ENCODE measurements at regions not wholly inside any gene's neighbourhood (a gene's known extent, or its start where the extent isn't known, plus 50 kb on each side); places are given as distances from the start of the nearest gene placed in this dataset.

DNA sequence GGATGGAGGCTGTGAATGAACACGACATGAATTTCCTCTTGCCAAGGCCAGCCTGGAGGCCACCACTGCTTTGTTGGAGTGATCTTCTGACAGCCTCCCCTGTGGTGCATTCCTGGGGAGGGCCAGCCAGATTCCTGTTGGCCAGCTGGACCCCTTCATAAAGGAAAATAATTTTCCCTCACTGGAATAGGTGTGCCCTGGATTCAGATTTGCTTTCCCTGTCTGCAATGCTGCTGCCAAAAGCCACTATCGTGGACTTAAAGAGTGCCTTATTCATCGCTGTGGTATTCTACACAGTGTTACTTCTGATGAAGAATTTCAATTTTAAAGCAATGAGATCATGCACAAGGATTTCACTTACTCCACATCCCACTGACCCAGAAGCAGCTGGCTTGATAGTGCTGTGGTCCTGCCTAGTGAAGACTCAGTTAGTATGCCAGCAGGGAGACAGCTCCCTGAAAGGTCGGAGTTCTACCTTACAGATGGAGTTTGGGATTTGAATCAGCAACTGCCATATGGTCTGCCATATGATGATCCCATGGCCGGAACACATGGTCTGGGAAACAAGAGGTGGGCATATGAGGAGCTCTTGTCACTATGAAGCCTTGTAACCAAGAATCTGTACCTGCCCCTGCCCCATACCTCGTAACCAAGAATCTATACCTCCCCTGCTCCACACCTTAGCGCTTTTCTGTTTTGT lies 145.2 kb downstream of the KLF13 start:
- H3K9me3 ChIP-seq (replicated peaks in 1 of 2; ENCODE audit: control insufficient read depth in 2 of 2, insufficient read depth in 1 of 2, low read depth in 1 of 2, low read length in 2 of 2) = no peaks in the 10 kb centered on the region
- no peak overlapping the region for H3K18ac ChIP-seq (ENCODE audit: low read length)
- no peak overlapping the region for H3K23ac ChIP-seq (ENCODE audit: low read depth, low read length, poor library complexity)
- no peak overlapping the region for H3K14ac ChIP-seq (ENCODE audit: low read length)
- H3K79me1 ChIP-seq (ENCODE audit: low read depth, low read length) = no peaks in the 10 kb centered on the region
- H3K27me3 ChIP-seq (ENCODE audit: control insufficient read depth in 3 of 3, insufficient read depth in 3 of 3, low read depth in 1 of 3, low read length in 3 of 3) = peaks cover 0 to under 1% (median 0%) of the 10 kb centered on the region in 3 experiments
- no peak overlapping the region for H3K27ac ChIP-seq (replicated peaks; ENCODE audit: low read length)
- H2AFZ ChIP-seq (ENCODE audit: low read length) = no peak overlapping the region
- peak overlapping the region; percentile 50 for H3K9ac ChIP-seq (ENCODE audit: low read depth, low read length, poor library complexity)
- H3K4me1 ChIP-seq (ENCODE audit: control insufficient read depth in 2 of 2, insufficient read depth in 1 of 2, low read depth in 1 of 2, low read length in 2 of 2) = peaks cover 2% of the 10 kb centered on the region in 2 donors
- no peak overlapping the region for H2BK120ac ChIP-seq (ENCODE audit: low read depth, low read length)
- no CpG with 5 or more reads among the region's 7 CpGs for WGBS, 2 donors (ENCODE audit: extremely low coverage in 2 of 2, insufficient read length in 2 of 2, insufficient replicate concordance in 1 of 2)
- H4K8ac ChIP-seq (ENCODE audit: low read depth, low read length) = no peak overlapping the region
- no peaks in the 10 kb centered on the region for H3K36me3 ChIP-seq (replicated peaks in 1 of 2; ENCODE audit: control insufficient read depth in 2 of 2, insufficient read depth in 2 of 2, low read length in 2 of 2)
- H3K4me2 ChIP-seq (ENCODE audit: insufficient read depth, low read length, poor library complexity, severe bottlenecking) = no peak overlapping the region
- no peak overlapping the region for H3K4ac ChIP-seq (ENCODE audit: low read length)
- H4K91ac ChIP-seq (ENCODE audit: low read depth, low read length, poor library complexity) = no peak overlapping the region
- H2AK5ac ChIP-seq (ENCODE audit: low read depth, low read length) = no peak overlapping the region
- no peak for DNase-seq (ENCODE audit: low spot score)
- no peak overlapping the region for H2BK12ac ChIP-seq (ENCODE audit: low read length)
- H2BK15ac ChIP-seq (ENCODE audit: low read length) = no peak overlapping the region
- H2BK5ac ChIP-seq (ENCODE audit: low read length) = no peak overlapping the region
- H3K4me3 ChIP-seq (ENCODE audit: low read length in 2 of 2) = no peak overlapping the region

DNA sequence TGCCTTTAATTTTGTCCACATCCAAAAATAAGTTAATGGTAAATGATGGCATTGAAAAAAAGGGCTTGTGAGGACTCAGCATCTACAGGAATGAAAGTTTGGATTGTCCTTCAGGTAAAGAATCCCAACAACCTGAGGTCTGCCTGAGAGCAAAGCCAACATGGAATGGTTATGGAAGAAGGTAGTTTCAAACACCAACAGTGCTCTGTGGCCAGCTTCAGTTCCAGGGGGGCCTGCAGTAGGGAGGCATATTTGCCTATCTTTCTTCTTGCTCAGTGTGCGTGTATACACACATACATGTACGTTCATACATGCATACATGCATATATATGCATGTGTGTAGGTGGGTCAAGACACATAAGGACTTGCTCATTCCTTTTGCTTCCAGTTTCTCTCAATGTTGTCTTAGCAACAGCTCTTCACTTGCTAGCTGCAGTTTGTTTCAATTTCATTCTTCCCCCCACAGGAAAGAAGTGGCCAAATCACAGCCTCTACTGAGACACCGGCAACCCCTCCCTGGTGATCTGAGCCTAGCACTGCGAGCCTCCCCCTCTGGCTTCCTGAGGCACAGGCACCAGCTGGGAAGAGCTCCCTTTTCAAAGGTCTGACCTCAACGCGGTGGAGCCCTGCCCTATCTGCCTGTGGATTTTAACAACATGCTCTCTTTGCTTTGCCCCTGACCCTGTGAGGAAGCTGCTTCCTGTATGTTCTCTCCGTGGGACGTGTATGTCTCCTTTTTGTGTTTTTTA lies 146.2 kb downstream of the KLF13 start:
- no peak overlapping the region for H3K27ac ChIP-seq (replicated peaks; ENCODE audit: low read length)
- no peak overlapping the region for H3K4me3 ChIP-seq (ENCODE audit: low read length in 2 of 2)
- no peak overlapping the region for H2BK12ac ChIP-seq (ENCODE audit: low read length)
- H3K9me3 ChIP-seq (replicated peaks in 1 of 2; ENCODE audit: control insufficient read depth in 2 of 2, insufficient read depth in 1 of 2, low read depth in 1 of 2, low read length in 2 of 2) = no peaks in the 10 kb centered on the region
- H3K18ac ChIP-seq (ENCODE audit: low read length) = no peak overlapping the region
- no peak overlapping the region for H3K9ac ChIP-seq (ENCODE audit: low read depth, low read length, poor library complexity)
- H2BK120ac ChIP-seq (ENCODE audit: low read depth, low read length) = no peak overlapping the region
- H2BK15ac ChIP-seq (ENCODE audit: low read length) = no peak overlapping the region
- no peaks in the 10 kb centered on the region for H3K27me3 ChIP-seq (ENCODE audit: control insufficient read depth in 3 of 3, insufficient read depth in 3 of 3, low read depth in 1 of 3, low read length in 3 of 3)
- H2AFZ ChIP-seq (ENCODE audit: low read length) = peak overlapping the region; percentile 49
- H3K4me2 ChIP-seq (ENCODE audit: insufficient read depth, low read length, poor library complexity, severe bottlenecking) = no peak overlapping the region
- no peak for DNase-seq (ENCODE audit: low spot score)
- no peak overlapping the region for H2AK5ac ChIP-seq (ENCODE audit: low read depth, low read length)
- no peak overlapping the region for H3K23ac ChIP-seq (ENCODE audit: low read depth, low read length, poor library complexity)
- no peak overlapping the region for H3K4ac ChIP-seq (ENCODE audit: low read length)
- no peak overlapping the region for H2BK5ac ChIP-seq (ENCODE audit: low read length)
- no peak overlapping the region for H4K8ac ChIP-seq (ENCODE audit: low read depth, low read length)
- peaks cover 2% of the 10 kb centered on the region in 2 donors for H3K4me1 ChIP-seq (ENCODE audit: control insufficient read depth in 2 of 2, insufficient read depth in 1 of 2, low read depth in 1 of 2, low read length in 2 of 2)
- H3K36me3 ChIP-seq (replicated peaks in 1 of 2; ENCODE audit: control insufficient read depth in 2 of 2, insufficient read depth in 2 of 2, low read length in 2 of 2) = no peaks in the 10 kb centered on the region
- H3K14ac ChIP-seq (ENCODE audit: low read length) = no peak overlapping the region
- no peak overlapping the region for H4K91ac ChIP-seq (ENCODE audit: low read depth, low read length, poor library complexity)
- H3K79me1 ChIP-seq (ENCODE audit: low read depth, low read length) = no peaks in the 10 kb centered on the region
- WGBS, 2 donors (ENCODE audit: extremely low coverage in 2 of 2, insufficient read length in 2 of 2, insufficient replicate concordance in 1 of 2) = no CpG with 5 or more reads among the region's 8 CpGs

GRCh38 chr15:31473385-31474058 lies 146.9 kb downstream of the KLF13 start:
- no peak overlapping the region for H3K23ac ChIP-seq (ENCODE audit: low read depth, low read length, poor library complexity)
- no peaks in the 10 kb centered on the region for H3K79me1 ChIP-seq (ENCODE audit: low read depth, low read length)
- H3K27me3 ChIP-seq (ENCODE audit: control insufficient read depth in 3 of 3, insufficient read depth in 3 of 3, low read depth in 1 of 3, low read length in 3 of 3) = no peaks in the 10 kb centered on the region
- no peak overlapping the region for H3K9ac ChIP-seq (ENCODE audit: low read depth, low read length, poor library complexity)
- no peak overlapping the region for H4K8ac ChIP-seq (ENCODE audit: low read depth, low read length)
- no peak overlapping the region for H3K4me2 ChIP-seq (ENCODE audit: insufficient read depth, low read length, poor library complexity, severe bottlenecking)
- no peak overlapping the region for H2BK12ac ChIP-seq (ENCODE audit: low read length)
- no peak overlapping the region for H3K4ac ChIP-seq (ENCODE audit: low read length)
- H2AFZ ChIP-seq (ENCODE audit: low read length) = peak overlapping the region; percentile 49
- H4K91ac ChIP-seq (ENCODE audit: low read depth, low read length, poor library complexity) = no peak overlapping the region
- no peaks in the 10 kb centered on the region for H3K36me3 ChIP-seq (replicated peaks in 1 of 2; ENCODE audit: control insufficient read depth in 2 of 2, insufficient read depth in 2 of 2, low read length in 2 of 2)
- no CpG with 5 or more reads among the region's 6 CpGs for WGBS, 2 donors (ENCODE audit: extremely low coverage in 2 of 2, insufficient read length in 2 of 2, insufficient replicate concordance in 1 of 2)
- H2AK5ac ChIP-seq (ENCODE audit: low read depth, low read length) = no peak overlapping the region
- H3K4me1 ChIP-seq (ENCODE audit: control insufficient read depth in 2 of 2, insufficient read depth in 1 of 2, low read depth in 1 of 2, low read length in 2 of 2) = peaks cover 2% of the 10 kb centered on the region in 2 donors
- no peak overlapping the region for H2BK120ac ChIP-seq (ENCODE audit: low read depth, low read length)
- H3K4me3 ChIP-seq (ENCODE audit: low read length in 2 of 2) = no peak overlapping the region
- H2BK15ac ChIP-seq (ENCODE audit: low read length) = no peak overlapping the region
- no peak overlapping the region for H2BK5ac ChIP-seq (ENCODE audit: low read length)
- H3K9me3 ChIP-seq (replicated peaks in 1 of 2; ENCODE audit: control insufficient read depth in 2 of 2, insufficient read depth in 1 of 2, low read depth in 1 of 2, low read length in 2 of 2) = no peaks in the 10 kb centered on the region
- H3K14ac ChIP-seq (ENCODE audit: low read length) = no peak overlapping the region
- H3K27ac ChIP-seq (replicated peaks; ENCODE audit: low read length) = no peak overlapping the region
- DNase-seq (ENCODE audit: low spot score) = no peak
- no peak overlapping the region for H3K18ac ChIP-seq (ENCODE audit: low read length)
